SK-N-SH treated with all-trans-retinoic acid at 6 μM for 48 hours (cell line): ENCODE measurements at regions not wholly inside any gene's neighbourhood (a gene's known extent, or its start where the extent isn't known, plus 50 kb on each side); places are given as distances from the start of the nearest gene placed in this dataset.

Experiments
- ATAC-seq: fragments of 200-7000 bp; cut with Tn5 transposase; 3 replicates; pipeline ENCODE4 v1.9.1; 2020; ENCODE audit warnings: mild to moderate bottlenecking, moderate library complexity
- ARNTL ChIP-seq: fragments of 450-650 bp; formaldehyde crosslinking; IDR thresholded peaks from 2 replicates; pipeline ENCODE4 v1.5.0; 2020; ENCODE audit warnings: low read depth, mild to moderate bottlenecking, moderate library complexity, borderline replicate concordance
- BACH2 ChIP-seq: fragments of 250-450 bp; sonication (Bioruptor Pico); IDR thresholded peaks from 2 replicates; pipeline ENCODE4 v1.9.0; 2021; ENCODE audit warnings: mild to moderate bottlenecking, borderline replicate concordance
- CREB5 ChIP-seq: fragments of 250-450 bp; sonication (Bioruptor Pico); IDR thresholded peaks from 2 replicates; pipeline ENCODE4 v1.5.1; 2020; ENCODE audit warnings: low read depth, mild to moderate bottlenecking, moderate library complexity
- CSDC2 ChIP-seq: fragments of 250-450 bp; sonication (Bioruptor Pico); IDR thresholded peaks from 2 replicates; pipeline ENCODE4 v1.5.0; 2020; ENCODE audit warnings: mild to moderate bottlenecking, moderate library complexity
- ESRRG ChIP-seq: fragments of 250-450 bp; sonication (Bioruptor Pico); IDR thresholded peaks from 2 replicates; pipeline ENCODE4 v1.6.1; 2021; ENCODE audit warnings: mild to moderate bottlenecking
- GLIS3 ChIP-seq: fragments of 250-450 bp; sonication (Bioruptor Pico); IDR thresholded peaks from 2 replicates; pipeline ENCODE4 v1.5.0; 2020; ENCODE audit warnings: mild to moderate bottlenecking, moderate library complexity
- ISL1 ChIP-seq: fragments of 250-450 bp; sonication (Bioruptor Pico); IDR thresholded peaks from 2 replicates; pipeline ENCODE4 v2.1.2; 2022; ENCODE audit warnings: mild to moderate bottlenecking, moderate library complexity
- OSR1 ChIP-seq: fragments of 250-450 bp; sonication (Bioruptor Pico); IDR thresholded peaks from 2 replicates; pipeline ENCODE4 v1.8.0; 2022; ENCODE audit warnings: moderate library complexity, mild to moderate bottlenecking, inconsistent platforms
- RARB ChIP-seq: fragments of 250-450 bp; sonication (Bioruptor Pico); IDR thresholded peaks from 2 replicates; pipeline ENCODE4 v1.8.0; 2021; ENCODE audit warnings: mild to moderate bottlenecking, moderate library complexity
- SNAI2 ChIP-seq: fragments of 250-450 bp; sonication (Bioruptor Pico); IDR thresholded peaks from 2 replicates; pipeline ENCODE4 v1.5.0; 2020; ENCODE audit warnings: mild to moderate bottlenecking, moderate library complexity
- TCF4 ChIP-seq: fragments of 250-450 bp; sonication (Bioruptor Pico); IDR thresholded peaks from 2 replicates; pipeline ENCODE4 v1.8.0; 2021; ENCODE audit warnings: mild to moderate bottlenecking, moderate library complexity, borderline replicate concordance
- TOX ChIP-seq: fragments of 250-450 bp; sonication (Bioruptor Pico); IDR thresholded peaks from 2 replicates; pipeline ENCODE4 v1.8.0; 2021; ENCODE audit warnings: mild to moderate bottlenecking, moderate library complexity, borderline replicate concordance
- TSHZ2 ChIP-seq: fragments of 250-450 bp; sonication (Bioruptor Pico); IDR thresholded peaks from 2 replicates; pipeline ENCODE4 v1.5.0; 2020; ENCODE audit warnings: mild to moderate bottlenecking, moderate library complexity
- ZC3H10 ChIP-seq: fragments of 250-450 bp; sonication (Bioruptor Pico); IDR thresholded peaks from 2 replicates; pipeline ENCODE4 v1.5.1; 2021; ENCODE audit warnings: mild to moderate bottlenecking, moderate library complexity
- ZFP3 ChIP-seq: fragments of 250-450 bp; sonication (Bioruptor Pico); IDR thresholded peaks from 2 replicates; pipeline ENCODE4 v1.5.0; 2020; ENCODE audit warnings: mild to moderate bottlenecking, moderate library complexity
- ZNF565 ChIP-seq: fragments of 450-650 bp; formaldehyde crosslinking; conservative IDR thresholded peaks from 2 replicates; pipeline ENCODE4 v1.5.0; 2020; ENCODE audit warnings: low read depth, mild to moderate bottlenecking, moderate library complexity
- ZNF70 ChIP-seq: fragments of 450-650 bp; formaldehyde crosslinking; IDR thresholded peaks from 2 replicates; pipeline ENCODE4 v1.5.0; 2020; ENCODE audit warnings: mild to moderate bottlenecking, moderate library complexity
- ZNF8 ChIP-seq: fragments of 450-650 bp; formaldehyde crosslinking; IDR thresholded peaks from 2 replicates; pipeline ENCODE4 v1.5.0; 2020; ENCODE audit warnings: mild to moderate bottlenecking, moderate library complexity
- TF ChIP-seq, protein P1 (sequence below): fragments of 250-450 bp; sonication (Bioruptor Pico); IDR thresholded peaks from 2 replicates; pipeline ENCODE4 v1.8.0; 2020; ENCODE audit warnings: mild to moderate bottlenecking, moderate library complexity, borderline replicate concordance
- TF ChIP-seq, protein P2 (sequence below): fragments of 250-450 bp; sonication (Bioruptor Pico); IDR thresholded peaks from 2 replicates; pipeline ENCODE4 v1.5.1; 2021; ENCODE audit warnings: mild to moderate bottlenecking, moderate library complexity

- no peak for ATAC-seq
- no peak for TF ChIP-seq ZFP3 (CRISPR knock-in tag)
- no peak for TF ChIP-seq TOX (CRISPR knock-in tag)
- TF ChIP-seq CREB5 (CRISPR knock-in tag), result no peak
- TF ChIP-seq, protein P1, sequence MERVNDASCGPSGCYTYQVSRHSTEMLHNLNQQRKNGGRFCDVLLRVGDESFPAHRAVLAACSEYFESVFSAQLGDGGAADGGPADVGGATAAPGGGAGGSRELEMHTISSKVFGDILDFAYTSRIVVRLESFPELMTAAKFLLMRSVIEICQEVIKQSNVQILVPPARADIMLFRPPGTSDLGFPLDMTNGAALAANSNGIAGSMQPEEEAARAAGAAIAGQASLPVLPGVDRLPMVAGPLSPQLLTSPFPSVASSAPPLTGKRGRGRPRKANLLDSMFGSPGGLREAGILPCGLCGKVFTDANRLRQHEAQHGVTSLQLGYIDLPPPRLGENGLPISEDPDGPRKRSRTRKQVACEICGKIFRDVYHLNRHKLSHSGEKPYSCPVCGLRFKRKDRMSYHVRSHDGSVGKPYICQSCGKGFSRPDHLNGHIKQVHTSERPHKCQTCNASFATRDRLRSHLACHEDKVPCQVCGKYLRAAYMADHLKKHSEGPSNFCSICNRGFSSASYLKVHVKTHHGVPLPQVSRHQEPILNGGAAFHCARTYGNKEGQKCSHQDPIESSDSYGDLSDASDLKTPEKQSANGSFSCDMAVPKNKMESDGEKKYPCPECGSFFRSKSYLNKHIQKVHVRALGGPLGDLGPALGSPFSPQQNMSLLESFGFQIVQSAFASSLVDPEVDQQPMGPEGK (CRISPR knock-in tag), result no peak
- no peak for TF ChIP-seq ARNTL (CRISPR knock-in tag)
- no peak for TF ChIP-seq ZC3H10 (CRISPR knock-in tag)
- TF ChIP-seq, protein P2, sequence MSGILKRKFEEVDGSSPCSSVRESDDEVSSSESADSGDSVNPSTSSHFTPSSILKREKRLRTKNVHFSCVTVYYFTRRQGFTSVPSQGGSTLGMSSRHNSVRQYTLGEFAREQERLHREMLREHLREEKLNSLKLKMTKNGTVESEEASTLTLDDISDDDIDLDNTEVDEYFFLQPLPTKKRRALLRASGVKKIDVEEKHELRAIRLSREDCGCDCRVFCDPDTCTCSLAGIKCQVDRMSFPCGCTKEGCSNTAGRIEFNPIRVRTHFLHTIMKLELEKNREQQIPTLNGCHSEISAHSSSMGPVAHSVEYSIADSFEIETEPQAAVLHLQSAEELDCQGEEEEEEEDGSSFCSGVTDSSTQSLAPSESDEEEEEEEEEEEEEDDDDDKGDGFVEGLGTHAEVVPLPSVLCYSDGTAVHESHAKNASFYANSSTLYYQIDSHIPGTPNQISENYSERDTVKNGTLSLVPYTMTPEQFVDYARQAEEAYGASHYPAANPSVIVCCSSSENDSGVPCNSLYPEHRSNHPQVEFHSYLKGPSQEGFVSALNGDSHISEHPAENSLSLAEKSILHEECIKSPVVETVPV, result no peak
- no peak for TF ChIP-seq SNAI2 (CRISPR knock-in tag)
- TF ChIP-seq ZNF8 (CRISPR knock-in tag), result no peak
- no peak for TF ChIP-seq ESRRG
- no peak for TF ChIP-seq BACH2 (CRISPR knock-in tag)
- TF ChIP-seq RARB (CRISPR knock-in tag), result no peak
- TF ChIP-seq GLIS3 (CRISPR knock-in tag), result no peak
- no peak for TF ChIP-seq CSDC2 (CRISPR knock-in tag)
Measured at GRCh38 chr9:81847181-81847915, 80.9 kb upstream of the SPATA31D4 start.

GRCh38 chr9:81848472-81848871 lies 79.8 kb upstream of the SPATA31D4 start:
- TF ChIP-seq BACH2 (CRISPR knock-in tag) (no peak), ZNF70 (CRISPR knock-in tag) (no peak), ZNF565 (CRISPR knock-in tag) (no peak), OSR1 (CRISPR knock-in tag) (no peak), CSDC2 (CRISPR knock-in tag) (no peak), TCF4 (CRISPR knock-in tag) (no peak), ARNTL (CRISPR knock-in tag) (no peak), ISL1 (CRISPR knock-in tag) (no peak), TOX (CRISPR knock-in tag) (no peak), ZFP3 (CRISPR knock-in tag) (no peak), ZNF8 (CRISPR knock-in tag) (no peak), SNAI2 (CRISPR knock-in tag) (no peak), ZC3H10 (CRISPR knock-in tag) (no peak), TSHZ2 (CRISPR knock-in tag) (no peak)
- TF ChIP-seq, protein P1 (CRISPR knock-in tag), result no peak
- ATAC-seq, result peak; percentile 83
